BE2C (cell line): ENCODE measurements at regions not wholly inside any gene's neighbourhood (a gene's known extent, or its start where the extent isn't known, plus 50 kb on each side); places are given as distances from the start of the nearest gene placed in this dataset.

Source experiments
- DNase-seq: peaks from one replicate; pipeline ENCODE4 v3.0.0-alpha.2; 2020
- H3K27me3 ChIP-seq: fragments of 250-450 bp; sonication (Bioruptor Pico); 2 replicates; pipeline ENCODE4 v1.5.1; 2020; ENCODE audit warnings: mild to moderate bottlenecking
- H3K36me3 ChIP-seq: fragments of 250-450 bp; sonication (Bioruptor Pico); 2 replicates; pipeline ENCODE4 v1.5.1; 2020; ENCODE audit warnings: mild to moderate bottlenecking
- H3K4me1 ChIP-seq: fragments of 250-450 bp; sonication (Bioruptor Pico); 2 replicates; pipeline ENCODE4 v1.5.1; 2020
- H3K4me3 ChIP-seq: 2 replicates; pipeline ENCODE4 v1.5.1; 2011; ENCODE audit warnings: low read depth, low read length
- H3K9me3 ChIP-seq: fragments of 250-450 bp; sonication (Bioruptor Pico); 2 replicates; pipeline ENCODE4 v1.5.1; 2020
- CTCF ChIP-seq: IDR thresholded peaks from 2 replicates; pipeline ENCODE4 v1.5.1; 2012; ENCODE audit warnings: mild to moderate bottlenecking, low read depth, low read length

GRCh38 chr13:105914291-105915036, 621.0 kb downstream of the EFNB2 start:
- TF ChIP-seq CTCF: no peak
- Histone ChIP-seq H3K4me1 (no peaks in the 10 kb centered on the region; the same call in 1 of the 2 replicates), H3K4me3 (no peak overlapping the region), H3K9me3 (no peaks in the 10 kb centered on the region), H3K36me3 (no peaks in the 10 kb centered on the region), H3K27me3 (peaks cover 10% of the 10 kb centered on the region; the same call in 1 of the 2 replicates)
- no peak for DNase-seq

- H3K9me3 ChIP-seq: no peaks in the 10 kb centered on the region
- no peaks in the 10 kb centered on the region for H3K36me3 ChIP-seq
- H3K4me1 ChIP-seq: no peaks in the 10 kb centered on the region
- no peak overlapping the region for H3K4me3 ChIP-seq
- no peak for DNase-seq
- no peak for TF ChIP-seq CTCF
- no peaks in the 10 kb centered on the region for H3K27me3 ChIP-seq
Measured at GRCh38 chr13:105908586-105908985, 626.9 kb downstream of the EFNB2 start.

GRCh38 chr13:105907319-105908019, 628.0 kb downstream of the EFNB2 start:
- no peak for TF ChIP-seq CTCF
- H3K4me1 ChIP-seq: no peaks in the 10 kb centered on the region
- H3K4me3 ChIP-seq: no peak overlapping the region
- no peaks in the 10 kb centered on the region for H3K27me3 ChIP-seq
- H3K9me3 ChIP-seq: no peaks in the 10 kb centered on the region
- H3K36me3 ChIP-seq: no peaks in the 10 kb centered on the region
- no peak for DNase-seq

- DNase-seq: no peak
- no peak for TF ChIP-seq CTCF
- H3K4me3 ChIP-seq: no peak overlapping the region
- H3K27me3 ChIP-seq: no peaks in the 10 kb centered on the region
- H3K4me1 ChIP-seq: no peaks in the 10 kb centered on the region
- no peaks in the 10 kb centered on the region for H3K9me3 ChIP-seq
- H3K36me3 ChIP-seq: no peaks in the 10 kb centered on the region
Measured at GRCh38 chr13:105906746-105907145, 628.7 kb downstream of the EFNB2 start.

GRCh38 chr13:105904034-105904742, 631.3 kb downstream of the EFNB2 start:
- no peak for TF ChIP-seq CTCF
- Histone ChIP-seq H3K4me3 (no peak overlapping the region), H3K9me3 (no peaks in the 10 kb centered on the region), H3K36me3 (no peaks in the 10 kb centered on the region), H3K27me3 (no peaks in the 10 kb centered on the region), H3K4me1 (no peaks in the 10 kb centered on the region)
- DNase-seq: no peak
